Prostate gland (tissue), 1 donor: ENCODE measurements at regions not wholly inside any gene's neighbourhood (a gene's known extent, or its start where the extent isn't known, plus 50 kb on each side); places are given as distances from the start of the nearest gene placed in this dataset.

ENCODE experiments used
- POLR2A ChIP-seq: fragments of 450-650 bp; IDR thresholded peaks from one replicate; pipeline ENCODE4 v1.6.1; 2016; ENCODE audit warnings: antibody characterized with exemption, mild to moderate bottlenecking
- POLR2AphosphoS5 ChIP-seq: sonication (generic); formaldehyde crosslinking; IDR thresholded peaks from one replicate; pipeline ENCODE4 v1.6.1; 2017; ENCODE audit warnings: antibody characterized with exemption

DNA sequence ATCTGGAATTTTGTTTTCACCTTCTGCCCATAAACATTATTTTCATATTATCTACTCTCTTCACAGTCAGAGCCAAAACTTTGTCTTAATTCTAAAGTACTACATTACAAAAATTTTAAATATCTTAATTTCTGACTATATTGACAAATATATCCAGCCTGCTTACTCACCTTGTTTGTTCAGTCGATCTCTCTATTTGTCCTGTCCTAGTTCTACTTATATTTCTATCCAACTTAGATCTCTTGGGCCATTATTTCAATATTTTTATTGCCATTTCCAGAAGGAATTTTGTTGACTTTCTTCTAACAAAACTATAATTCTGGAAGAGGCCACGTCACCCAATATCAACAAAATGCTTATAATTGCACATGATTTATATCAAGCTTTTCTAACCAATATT, 652.8 kb upstream of the CTNND2 start:
- TF ChIP-seq POLR2A (no peak), POLR2AphosphoS5 (no peak)
